Upper lobe of left lung (tissue), 6 donors: ENCODE measurements at regions not wholly inside any gene's neighbourhood (a gene's known extent, or its start where the extent isn't known, plus 50 kb on each side); places are given as distances from the start of the nearest gene placed in this dataset.

Experiments used
- ATAC-seq, 2 donors: fragments of 200-7000 bp; cut with Tn5 transposase; one replicate each; pipeline ENCODE4 v1.9.1; 2022; ENCODE audit warnings: mild to moderate bottlenecking in 2 of 2, moderate library complexity in 2 of 2; ENCODE audit not compliant: low FRiP score in 2 of 2
- DNase-seq, 2 donors: peaks; one replicate each; pipeline ENCODE4 v3.0.0-alpha.2; 2019 to 2020
- H3K27ac ChIP-seq, 4 donors: fragments of 200-600 bp; sonication (generic); one replicate each; pipeline ENCODE4 v1.5.1; 2016 to 2019
- H3K27me3 ChIP-seq, 4 donors: fragments of 200-600 bp; sonication (generic); one replicate each; pipeline ENCODE4 v1.5.1; 2017 to 2019
- H3K36me3 ChIP-seq, 4 donors: fragments of 200-600 bp; sonication (generic); one replicate each; pipeline ENCODE4 v1.5.1; 2016 to 2019
- H3K4me1 ChIP-seq, 4 donors: fragments of 200-600 bp; sonication (generic); one replicate each; pipeline ENCODE4 v1.5.1; 2018 to 2019
- H3K4me3 ChIP-seq, 4 donors: fragments of 200-600 bp; sonication (generic); one replicate each; pipeline ENCODE4 v1.5.1; 2017 to 2019; ENCODE audit warnings: mild to moderate bottlenecking in 2 of 4, moderate library complexity in 1 of 4
- H3K9me3 ChIP-seq, 4 donors: fragments of 200-600 bp; sonication (generic); one replicate each; pipeline ENCODE4 v1.5.1; 2018 to 2019
- EP300 ChIP-seq, 4 donors: sonication (generic); formaldehyde crosslinking; IDR thresholded peaks; one replicate each; pipeline ENCODE4 v1.5.1; 2017; ENCODE audit warnings: antibody characterized with exemption in 4 of 4, control low read depth in 2 of 4
- POLR2A ChIP-seq, 4 donors: fragments of 450-650 bp; IDR thresholded peaks; one replicate each; pipeline ENCODE4 v1.5.1; 2016 to 2017; ENCODE audit warnings: antibody characterized with exemption in 4 of 4, mild to moderate bottlenecking in 2 of 4
- POLR2AphosphoS5 ChIP-seq, 2 donors: sonication (generic); formaldehyde crosslinking; IDR thresholded peaks; one replicate each; pipeline ENCODE4 v1.5.1; 2017; ENCODE audit warnings: antibody characterized with exemption in 2 of 2
- WGBS, 2 donors: methylation state at CpG; one replicate each; pipeline ENCODE4 v1.1.5; 2017 to 2018; 5-methylcytosine and 5-hydroxymethylcytosine counted together
- TF ChIP-seq, protein P1 (sequence below), 6 experiments: fragments of 450-650 bp in 4 of 6; fragments of 200-600 bp in 2 of 6; sonication (generic) in 2 of 6; IDR thresholded peaks; one replicate each; pipeline ENCODE4 v1.5.1; 2016 to 2019; ENCODE audit warnings: antibody characterized with exemption in 6 of 6
- donor health status: DM: no; HTN: no; CAD: no; lungs with moderate emphysema.
- donor health status: DM: no; HTN: yes; CAD: no; lungs with severe emphysema.

DNA sequence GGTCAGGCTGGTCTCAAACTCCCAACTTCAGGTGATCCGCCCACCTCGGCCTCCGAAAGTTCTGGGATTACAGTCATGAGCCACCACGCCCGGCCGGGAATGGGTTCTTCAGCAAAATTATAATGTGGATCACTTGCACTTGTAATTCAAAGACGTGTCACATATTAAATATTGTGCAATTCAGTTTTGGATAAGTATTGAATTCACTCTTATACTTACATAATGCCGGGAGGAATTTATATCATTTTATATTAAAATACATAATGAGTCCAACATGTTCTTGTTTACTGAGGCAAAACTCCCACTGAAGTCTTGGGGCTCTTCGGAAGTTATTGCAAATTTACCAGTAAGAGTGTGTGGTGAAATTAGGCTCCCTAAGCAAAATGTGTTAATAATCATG, 635.2 kb upstream of the LUZP2 start:
- Histone ChIP-seq H3K27ac (no peak overlapping the region), H3K4me1 (no peaks in the 10 kb centered on the region), H3K9me3 (no peaks in the 10 kb centered on the region), H3K36me3 (no peaks in the 10 kb centered on the region), H3K4me3 (no peak overlapping the region), H3K27me3 (no peaks in the 10 kb centered on the region)
- no peak for DNase-seq
- WGBS, 2 donors = 88 to 89% methylated on average over 9 of the region's 9 CpGs
- TF ChIP-seq POLR2A (IDR thresholded peaks at IDR 0.05) (no peak), EP300 (IDR thresholded peaks at IDR 0.05) (no peak), POLR2AphosphoS5 (IDR thresholded peaks at IDR 0.05) (no peak)
- TF ChIP-seq, protein P1, sequence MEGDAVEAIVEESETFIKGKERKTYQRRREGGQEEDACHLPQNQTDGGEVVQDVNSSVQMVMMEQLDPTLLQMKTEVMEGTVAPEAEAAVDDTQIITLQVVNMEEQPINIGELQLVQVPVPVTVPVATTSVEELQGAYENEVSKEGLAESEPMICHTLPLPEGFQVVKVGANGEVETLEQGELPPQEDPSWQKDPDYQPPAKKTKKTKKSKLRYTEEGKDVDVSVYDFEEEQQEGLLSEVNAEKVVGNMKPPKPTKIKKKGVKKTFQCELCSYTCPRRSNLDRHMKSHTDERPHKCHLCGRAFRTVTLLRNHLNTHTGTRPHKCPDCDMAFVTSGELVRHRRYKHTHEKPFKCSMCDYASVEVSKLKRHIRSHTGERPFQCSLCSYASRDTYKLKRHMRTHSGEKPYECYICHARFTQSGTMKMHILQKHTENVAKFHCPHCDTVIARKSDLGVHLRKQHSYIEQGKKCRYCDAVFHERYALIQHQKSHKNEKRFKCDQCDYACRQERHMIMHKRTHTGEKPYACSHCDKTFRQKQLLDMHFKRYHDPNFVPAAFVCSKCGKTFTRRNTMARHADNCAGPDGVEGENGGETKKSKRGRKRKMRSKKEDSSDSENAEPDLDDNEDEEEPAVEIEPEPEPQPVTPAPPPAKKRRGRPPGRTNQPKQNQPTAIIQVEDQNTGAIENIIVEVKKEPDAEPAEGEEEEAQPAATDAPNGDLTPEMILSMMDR (IDR thresholded peaks at IDR 0.05) = no peak
- ATAC-seq = no peak

DNA sequence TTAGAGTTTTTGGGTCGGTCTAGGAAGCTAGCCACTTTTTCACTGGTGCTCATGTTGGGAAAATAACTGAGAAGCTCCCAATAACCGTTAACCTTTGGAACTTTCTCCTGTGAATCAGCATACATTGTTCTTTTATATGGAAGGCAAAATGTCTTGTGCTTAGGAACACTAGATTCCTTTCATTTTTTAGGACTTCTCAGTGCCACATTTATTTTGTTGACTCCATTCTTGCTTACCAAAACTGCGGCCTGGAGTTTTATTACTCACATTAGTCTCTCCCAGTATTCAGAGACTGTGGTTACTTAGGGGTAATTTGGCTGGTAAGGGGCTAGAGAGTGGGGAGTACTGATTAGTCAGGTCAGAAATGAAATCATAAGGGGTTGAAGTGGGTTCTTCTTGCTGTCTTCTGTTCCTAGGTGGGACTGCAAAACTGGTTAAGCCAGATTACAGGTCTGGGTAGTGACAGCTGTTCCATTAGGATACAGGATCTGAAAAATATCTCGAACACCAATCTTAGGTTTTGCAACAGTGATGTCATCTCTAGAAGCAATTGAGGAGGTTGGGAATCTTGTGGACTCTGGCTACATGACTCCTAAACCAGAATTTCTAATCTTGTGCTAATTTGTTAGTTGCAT, 631.4 kb upstream of the LUZP2 start:
- Histone ChIP-seq H3K27ac (no peak overlapping the region), H3K9me3 (no peaks in the 10 kb centered on the region), H3K27me3 (no peaks in the 10 kb centered on the region), H3K4me3 (no peak overlapping the region), H3K36me3 (no peaks in the 10 kb centered on the region), H3K4me1 (no peaks in the 10 kb centered on the region)
- DNase-seq = no peak
- TF ChIP-seq POLR2A (IDR thresholded peaks at IDR 0.05) = no peak
- no peak for TF ChIP-seq POLR2AphosphoS5 (IDR thresholded peaks at IDR 0.05)
- TF ChIP-seq, protein P1 (IDR thresholded peaks at IDR 0.05) = no peak
- TF ChIP-seq EP300 (IDR thresholded peaks at IDR 0.05) = no peak
- 70 to 77% methylated on average over 4 of the region's 4 CpGs for WGBS, 2 donors
- ATAC-seq = no peak

DNA sequence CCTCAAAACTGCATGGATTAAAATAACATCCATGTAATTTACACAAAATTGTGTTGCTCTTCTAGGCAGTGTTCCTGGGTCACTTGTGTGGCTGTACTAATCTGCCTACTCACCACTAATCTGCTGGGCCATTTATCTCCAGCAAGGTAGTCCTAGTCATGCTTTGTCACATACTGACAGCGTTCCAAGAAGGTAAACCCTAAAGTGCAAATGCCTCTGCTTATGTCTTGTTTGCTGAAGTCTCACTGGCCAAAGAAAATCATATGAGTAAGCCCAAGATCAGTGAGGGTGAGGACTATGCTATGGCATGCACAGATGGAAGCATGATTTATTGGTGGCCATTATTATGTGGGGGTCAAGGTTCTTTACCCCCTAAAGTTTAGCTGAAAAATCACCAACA, 630.2 kb upstream of the LUZP2 start:
- Histone ChIP-seq H3K4me1 (no peaks in the 10 kb centered on the region), H3K4me3 (no peak overlapping the region), H3K9me3 (no peaks in the 10 kb centered on the region), H3K27ac (no peak overlapping the region), H3K36me3 (no peaks in the 10 kb centered on the region), H3K27me3 (no peaks in the 10 kb centered on the region)
- DNase-seq (no peak), ATAC-seq (no peak)
- TF ChIP-seq EP300 (IDR thresholded peaks at IDR 0.05) (no peak), POLR2A (IDR thresholded peaks at IDR 0.05) (no peak), POLR2AphosphoS5 (IDR thresholded peaks at IDR 0.05) (no peak)
- TF ChIP-seq, protein P1 (IDR thresholded peaks at IDR 0.05) = no peak
- 78 to 100% methylated on average over 1 of the region's 1 CpG for WGBS, 2 donors

DNA sequence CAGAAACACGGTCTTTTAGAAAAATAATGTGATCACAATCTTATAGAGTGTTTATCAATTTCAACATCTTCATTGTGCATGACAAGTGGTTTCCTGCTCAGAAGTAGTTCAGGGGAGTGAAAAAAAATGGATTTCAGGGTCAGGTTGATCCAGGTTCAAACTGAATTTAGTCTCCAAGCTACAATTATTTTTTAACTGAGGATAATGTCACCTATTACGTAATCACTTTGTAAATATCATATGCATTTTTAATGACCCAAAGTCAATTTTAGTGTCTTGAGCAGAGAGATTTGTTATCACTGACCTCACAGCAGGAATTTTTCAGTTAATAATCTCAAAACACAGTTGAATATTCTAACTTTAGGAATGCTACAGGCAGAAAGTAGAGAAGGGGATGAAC, 627.2 kb upstream of the LUZP2 start:
- Histone ChIP-seq H3K27me3 (no peaks in the 10 kb centered on the region), H3K4me3 (no peak overlapping the region), H3K27ac (no peak overlapping the region), H3K36me3 (no peaks in the 10 kb centered on the region), H3K4me1 (no peaks in the 10 kb centered on the region), H3K9me3 (no peaks in the 10 kb centered on the region)
- DNase-seq = no peak
- 65 to 83% methylated on average over 2 of the region's 2 CpGs for WGBS, 2 donors
- TF ChIP-seq POLR2A (IDR thresholded peaks at IDR 0.05) (no peak), EP300 (IDR thresholded peaks at IDR 0.05) (no peak), POLR2AphosphoS5 (IDR thresholded peaks at IDR 0.05) (no peak)
- TF ChIP-seq, protein P1 (IDR thresholded peaks at IDR 0.05) = no peak
- ATAC-seq = no peak

DNA sequence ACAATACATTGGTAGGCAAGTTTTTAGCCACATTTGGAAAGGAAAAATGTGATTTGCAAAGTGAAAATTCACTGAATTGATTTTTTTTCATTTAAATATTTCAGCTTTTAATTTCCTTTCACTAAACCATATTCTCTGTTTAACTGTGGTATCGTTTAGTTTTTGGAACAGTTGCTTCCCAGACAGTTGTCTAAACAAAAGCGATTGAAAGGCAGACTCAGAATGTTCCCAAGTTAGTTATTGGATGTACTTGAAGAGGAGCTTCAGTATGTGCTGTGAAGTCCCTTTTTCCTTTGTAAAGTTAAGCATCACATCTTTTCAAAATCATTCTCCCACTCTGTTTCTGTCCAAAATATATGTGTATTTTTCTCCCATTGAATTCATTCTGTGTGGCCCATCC, 623.4 kb upstream of the LUZP2 start:
- Histone ChIP-seq H3K36me3 (no peaks in the 10 kb centered on the region), H3K27me3 (no peaks in the 10 kb centered on the region), H3K4me3 (no peak overlapping the region), H3K4me1 (no peaks in the 10 kb centered on the region), H3K9me3 (no peaks in the 10 kb centered on the region), H3K27ac (no peak overlapping the region)
- no peak for ATAC-seq
- WGBS, 2 donors = 66 to 72% methylated on average over 2 of the region's 2 CpGs
- TF ChIP-seq POLR2AphosphoS5 (IDR thresholded peaks at IDR 0.05) (no peak), EP300 (IDR thresholded peaks at IDR 0.05) (no peak), POLR2A (IDR thresholded peaks at IDR 0.05) (no peak)
- TF ChIP-seq, protein P1 (IDR thresholded peaks at IDR 0.05) = no peak
- no peak for DNase-seq
